Omental fat pad (tissue), 3 donors: ENCODE measurements at regions not wholly inside any gene's neighbourhood (a gene's known extent, or its start where the extent isn't known, plus 50 kb on each side); places are given as distances from the start of the nearest gene placed in this dataset.

ENCODE experiments used
- ATAC-seq: fragments of 150-250 bp; one replicate; pipeline ENCODE4 v1.9.1; 2016; ENCODE audit warnings: mild to moderate bottlenecking, moderate library complexity; ENCODE audit not compliant: low FRiP score
- DNase-seq: peaks from one replicate; pipeline ENCODE4 v3.0.0-alpha.2; 2019; ENCODE audit warnings: low spot score
- TF ChIP-seq, protein P1 (sequence below), 3 donors: fragments of 450-650 bp; IDR thresholded peaks; one replicate each; pipeline ENCODE4 v1.5.1; 2016 to 2017; ENCODE audit warnings: antibody characterized with exemption in 3 of 3, mild to moderate bottlenecking in 3 of 3, moderate library complexity in 2 of 3

DNA sequence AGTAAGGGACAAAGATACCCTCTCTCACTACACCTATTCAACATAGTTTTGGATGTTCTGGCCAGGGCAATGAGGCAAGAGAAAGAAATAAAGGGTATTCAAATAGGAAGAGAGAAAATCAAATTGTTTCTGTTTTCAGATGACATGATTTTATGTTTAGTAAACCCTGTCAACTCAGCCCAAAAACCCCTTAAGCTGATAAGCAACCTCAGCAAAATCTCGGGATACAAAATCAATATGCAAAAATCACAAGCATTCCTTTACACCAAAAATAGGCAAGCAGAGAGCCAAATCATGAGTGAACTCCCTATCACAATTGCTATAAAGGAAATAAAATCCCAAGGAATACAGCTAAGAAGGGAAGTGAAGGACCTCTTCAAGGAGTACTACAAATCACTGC lies 1130.7 kb upstream of the PIK3C3 start:
- TF ChIP-seq, protein P1, sequence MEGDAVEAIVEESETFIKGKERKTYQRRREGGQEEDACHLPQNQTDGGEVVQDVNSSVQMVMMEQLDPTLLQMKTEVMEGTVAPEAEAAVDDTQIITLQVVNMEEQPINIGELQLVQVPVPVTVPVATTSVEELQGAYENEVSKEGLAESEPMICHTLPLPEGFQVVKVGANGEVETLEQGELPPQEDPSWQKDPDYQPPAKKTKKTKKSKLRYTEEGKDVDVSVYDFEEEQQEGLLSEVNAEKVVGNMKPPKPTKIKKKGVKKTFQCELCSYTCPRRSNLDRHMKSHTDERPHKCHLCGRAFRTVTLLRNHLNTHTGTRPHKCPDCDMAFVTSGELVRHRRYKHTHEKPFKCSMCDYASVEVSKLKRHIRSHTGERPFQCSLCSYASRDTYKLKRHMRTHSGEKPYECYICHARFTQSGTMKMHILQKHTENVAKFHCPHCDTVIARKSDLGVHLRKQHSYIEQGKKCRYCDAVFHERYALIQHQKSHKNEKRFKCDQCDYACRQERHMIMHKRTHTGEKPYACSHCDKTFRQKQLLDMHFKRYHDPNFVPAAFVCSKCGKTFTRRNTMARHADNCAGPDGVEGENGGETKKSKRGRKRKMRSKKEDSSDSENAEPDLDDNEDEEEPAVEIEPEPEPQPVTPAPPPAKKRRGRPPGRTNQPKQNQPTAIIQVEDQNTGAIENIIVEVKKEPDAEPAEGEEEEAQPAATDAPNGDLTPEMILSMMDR (IDR thresholded peaks at IDR 0.05), result no peak
- DNase-seq (no peak), ATAC-seq (no peak)

DNA sequence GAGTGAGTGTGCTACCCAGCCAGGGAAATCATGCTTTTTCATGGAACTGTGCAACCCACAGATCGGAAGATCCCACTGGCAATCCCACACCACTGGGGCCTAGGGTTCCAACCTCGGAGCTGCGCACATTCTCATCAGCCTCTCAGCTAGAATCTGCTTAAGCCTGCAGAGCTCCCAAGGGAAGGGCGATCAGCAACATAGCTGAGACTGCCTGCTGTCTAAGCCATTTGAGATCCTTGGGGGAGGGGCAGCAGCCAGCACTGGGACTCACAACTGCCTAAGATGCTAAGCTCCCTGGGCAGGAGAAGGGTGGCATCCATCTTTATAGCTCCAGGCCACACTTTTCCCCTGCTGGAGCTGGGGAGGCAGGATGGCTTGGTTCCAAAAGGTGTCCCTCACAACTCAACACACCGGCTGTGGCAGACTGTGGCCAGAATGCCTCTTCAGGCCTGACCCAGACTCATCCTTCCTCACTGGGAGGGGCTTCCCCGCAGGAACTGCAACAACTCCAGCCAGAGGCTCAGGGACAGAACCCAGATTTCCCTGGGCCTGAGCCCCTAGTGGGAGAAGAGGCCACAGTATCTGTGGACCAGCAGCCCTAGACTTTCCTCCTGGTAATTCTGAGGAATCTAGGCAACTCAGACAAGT lies 1133.3 kb upstream of the PIK3C3 start:
- TF ChIP-seq, protein P1 (IDR thresholded peaks at IDR 0.05), result no peak
- DNase-seq (no peak), ATAC-seq (no peak)

DNA sequence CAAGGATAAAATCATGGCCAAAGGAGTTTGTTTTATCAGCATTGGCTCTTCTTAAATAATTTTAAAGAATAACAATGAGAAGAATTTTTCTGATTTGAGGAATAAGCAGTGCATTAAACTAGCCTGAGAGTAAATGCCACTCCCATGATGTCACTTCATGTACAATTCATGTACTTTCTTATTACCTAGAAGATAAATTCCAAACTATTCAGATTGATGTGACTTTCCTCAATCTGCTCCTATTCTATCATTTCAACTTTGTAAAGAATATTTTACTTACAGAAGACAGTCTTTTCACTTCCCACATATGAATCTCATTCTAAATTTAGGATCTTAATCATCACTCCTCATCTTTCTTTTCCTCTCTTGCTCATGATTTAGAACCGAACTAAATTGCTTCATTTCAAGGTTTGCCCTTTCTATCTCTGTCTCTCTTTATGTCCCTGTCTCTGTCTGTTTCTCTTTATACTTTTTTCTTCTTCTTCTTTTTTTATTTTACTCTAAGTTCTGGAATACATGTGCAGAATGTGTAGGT lies 1142.0 kb upstream of the PIK3C3 start:
- DNase-seq (no peak), ATAC-seq (no peak)
- TF ChIP-seq, protein P1 (IDR thresholded peaks at IDR 0.05), result no peak

DNA sequence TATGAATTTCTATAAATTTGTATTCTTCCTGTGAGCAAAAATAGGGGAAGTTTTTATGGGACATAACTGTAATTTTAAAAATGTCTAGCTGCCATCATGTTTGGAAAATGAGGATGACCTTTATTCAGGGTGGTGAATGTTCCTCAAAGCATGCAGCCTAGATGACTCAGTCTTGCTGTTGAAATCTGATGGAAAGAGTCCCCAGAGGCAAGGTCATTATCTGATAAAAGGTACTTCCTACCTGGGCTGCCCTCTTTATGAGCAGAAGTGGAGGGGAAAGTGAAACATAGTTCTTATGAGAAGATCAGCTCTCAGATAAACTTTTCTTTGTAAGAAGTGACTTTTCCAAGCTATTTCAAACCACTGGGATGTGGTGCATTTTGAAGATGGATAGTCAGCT lies 1144.7 kb upstream of the PIK3C3 start:
- DNase-seq, result no peak
- TF ChIP-seq, protein P1 (IDR thresholded peaks at IDR 0.05), result no peak
- no peak for ATAC-seq

GRCh38 chr18:40789286-40789685 lies 1165.7 kb upstream of the PIK3C3 start:
- no peak for ATAC-seq
- no peak for DNase-seq
- TF ChIP-seq, protein P1 (IDR thresholded peaks at IDR 0.05), result no peak

DNA sequence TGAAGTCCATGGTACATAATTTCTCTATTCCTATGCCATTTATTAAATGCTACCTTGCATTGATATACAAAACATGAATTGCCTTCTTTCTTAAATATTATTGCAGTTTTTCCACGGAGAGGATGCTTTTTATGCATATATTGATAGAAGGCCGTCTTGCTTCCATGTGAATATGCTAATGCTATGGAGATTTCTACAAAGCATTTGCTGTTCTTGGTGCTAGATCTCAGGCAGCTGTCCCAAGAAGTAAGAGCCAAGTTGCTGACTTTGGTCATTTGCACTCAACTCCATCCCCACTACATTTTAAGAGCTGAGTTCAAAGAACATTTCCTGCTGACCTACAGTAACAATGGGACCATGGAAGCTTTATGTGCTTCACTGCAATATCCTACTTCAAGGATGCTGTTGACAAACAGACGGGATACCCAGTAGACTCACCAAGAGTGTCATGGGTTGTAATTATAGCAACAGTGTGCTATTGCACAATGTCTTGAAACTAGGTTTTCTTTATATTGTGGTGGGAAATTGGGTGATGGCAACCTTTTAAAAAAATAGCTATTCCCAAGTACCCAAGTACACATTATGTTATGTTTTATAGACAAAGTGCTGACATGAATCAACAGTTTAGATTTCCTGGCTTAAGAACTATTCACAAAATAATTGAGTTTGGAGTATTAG lies 1172.4 kb upstream of the PIK3C3 start:
- TF ChIP-seq, protein P1 (IDR thresholded peaks at IDR 0.05), result no peak
- DNase-seq (no peak), ATAC-seq (no peak)

- TF ChIP-seq, protein P1 (IDR thresholded peaks at IDR 0.05), result no peak
- ATAC-seq (no peak), DNase-seq (no peak)
Observed at GRCh38 chr18:40769786-40770185, 1185.2 kb upstream of the PIK3C3 start.
